ENCODE measurements at regions not wholly inside any gene's neighbourhood (a gene's known extent, or its start where the extent isn't known, plus 50 kb on each side); places are given as distances from the start of the nearest gene placed in this dataset.
"Not testable (repeated sequence)": the region's sequence is repeated elsewhere in the genome, so short reads cannot be mapped to it uniquely, and the experiment has no call there.

GRCh38 chr5:162209005-162209605 is 141.5 kb downstream of the GABRG2 start:
- no peak for DNase-seq (ENCODE audit: low read depth)

- DNase-seq (ENCODE audit: low read depth), result no peak
Observed at GRCh38 chr5:162214551-162214950, 147.0 kb downstream of the GABRG2 start.

- DNase-seq (ENCODE audit: low read depth), result no peak
Observed at GRCh38 chr5:162217037-162217436, 149.5 kb downstream of the GABRG2 start.

- no peak for DNase-seq (ENCODE audit: low read depth)
Observed at GRCh38 chr5:162221910-162222309, 154.3 kb downstream of the GABRG2 start.

- no peak for DNase-seq (ENCODE audit: low read depth)
Observed at GRCh38 chr5:162227075-162227474, 159.5 kb downstream of the GABRG2 start.

- no peak for DNase-seq (ENCODE audit: low read depth)
Observed at GRCh38 chr5:162230348-162230747, 162.8 kb downstream of the GABRG2 start.

GRCh38 chr5:162231522-162231921 is 163.9 kb downstream of the GABRG2 start:
- no peak for DNase-seq (ENCODE audit: low read depth)

GRCh38 chr5:162240734-162241133 is 173.2 kb downstream of the GABRG2 start:
- no peak for DNase-seq (ENCODE audit: low read depth)

- no peak for DNase-seq (ENCODE audit: low read depth)
Observed at GRCh38 chr5:162242416-162242815, 174.8 kb downstream of the GABRG2 start.

GRCh38 chr5:162243651-162244050 is 176.1 kb downstream of the GABRG2 start:
- DNase-seq (ENCODE audit: low read depth), result no peak

- no peak for DNase-seq (ENCODE audit: low read depth)
Observed at GRCh38 chr5:162248107-162248713, 180.6 kb downstream of the GABRG2 start.

GRCh38 chr5:162256711-162257110 is 189.1 kb downstream of the GABRG2 start:
- DNase-seq (ENCODE audit: low read depth), result no peak

- DNase-seq (ENCODE audit: low read depth), result no peak
Observed at GRCh38 chr5:162268694-162269481, 201.3 kb downstream of the GABRG2 start.

- DNase-seq (ENCODE audit: low read depth), result no peak
Observed at GRCh38 chr5:162272417-162272816, 204.8 kb downstream of the GABRG2 start.

GRCh38 chr5:162274679-162275078 is 207.1 kb downstream of the GABRG2 start:
- no peak for DNase-seq (ENCODE audit: low read depth)

GRCh38 chr5:162275387-162275786 is 207.8 kb downstream of the GABRG2 start:
- not testable (repeated sequence) for DNase-seq (ENCODE audit: low read depth)

GRCh38 chr5:162282191-162282590 is 214.6 kb downstream of the GABRG2 start:
- DNase-seq (ENCODE audit: low read depth), result no peak

GRCh38 chr5:162283609-162284008 is 216.0 kb downstream of the GABRG2 start:
- DNase-seq (ENCODE audit: low read depth), result no peak

- DNase-seq (ENCODE audit: low read depth), result no peak
Observed at GRCh38 chr5:162288647-162289296, 221.2 kb downstream of the GABRG2 start.

- no peak for DNase-seq (ENCODE audit: low read depth)
Observed at GRCh38 chr5:162289489-162289888, 221.9 kb downstream of the GABRG2 start.

- no peak for DNase-seq (ENCODE audit: low read depth)
Observed at GRCh38 chr5:162299793-162300192, 232.2 kb downstream of the GABRG2 start.

- DNase-seq (ENCODE audit: low read depth), result no peak
Observed at GRCh38 chr5:162301356-162301755, 233.8 kb downstream of the GABRG2 start.
